A673 (cell line): ENCODE measurements at regions not wholly inside any gene's neighbourhood (a gene's known extent, or its start where the extent isn't known, plus 50 kb on each side); places are given as distances from the start of the nearest gene placed in this dataset.

Experiments
- EZH2 ChIP-seq: fragments of 200-600 bp; sonication (generic); IDR thresholded peaks from 2 replicates; pipeline ENCODE4 v1.6.1; 2017; ENCODE audit warnings: borderline replicate concordance, low read depth, mild to moderate bottlenecking, mixed read lengths, antibody characterized with exemption, low read length; ENCODE audit not compliant: poor library complexity, severe bottlenecking
- TF ChIP-seq, protein P1 (sequence below): fragments of 300-800, 200-600 bp; sonication (generic); conservative IDR thresholded peaks from 2 replicates; pipeline ENCODE4 v1.5.1; 2017; ENCODE audit warnings: low read depth, mild to moderate bottlenecking, antibody characterized with exemption, low read length, moderate library complexity, mixed read lengths

DNA sequence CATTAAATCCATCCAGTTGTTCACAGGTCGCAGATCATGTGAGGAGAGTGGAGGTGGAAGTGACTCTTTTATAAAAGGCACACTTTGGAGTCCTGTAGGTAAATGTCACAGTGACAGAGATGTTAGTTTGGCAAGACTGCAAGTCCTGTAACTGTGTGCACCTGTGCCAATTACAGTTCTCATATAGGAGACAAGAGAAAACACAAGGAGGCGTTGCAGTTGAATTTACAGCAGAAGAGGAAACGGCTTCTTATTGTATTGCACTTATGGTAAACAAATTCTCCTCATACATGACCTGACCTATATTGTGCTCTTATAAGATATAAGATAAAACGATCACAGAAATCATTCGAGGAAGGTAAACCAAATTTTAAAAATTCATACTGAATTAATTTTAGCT, 732.8 kb upstream of the SLC10A2 start:
- TF ChIP-seq, protein P1, sequence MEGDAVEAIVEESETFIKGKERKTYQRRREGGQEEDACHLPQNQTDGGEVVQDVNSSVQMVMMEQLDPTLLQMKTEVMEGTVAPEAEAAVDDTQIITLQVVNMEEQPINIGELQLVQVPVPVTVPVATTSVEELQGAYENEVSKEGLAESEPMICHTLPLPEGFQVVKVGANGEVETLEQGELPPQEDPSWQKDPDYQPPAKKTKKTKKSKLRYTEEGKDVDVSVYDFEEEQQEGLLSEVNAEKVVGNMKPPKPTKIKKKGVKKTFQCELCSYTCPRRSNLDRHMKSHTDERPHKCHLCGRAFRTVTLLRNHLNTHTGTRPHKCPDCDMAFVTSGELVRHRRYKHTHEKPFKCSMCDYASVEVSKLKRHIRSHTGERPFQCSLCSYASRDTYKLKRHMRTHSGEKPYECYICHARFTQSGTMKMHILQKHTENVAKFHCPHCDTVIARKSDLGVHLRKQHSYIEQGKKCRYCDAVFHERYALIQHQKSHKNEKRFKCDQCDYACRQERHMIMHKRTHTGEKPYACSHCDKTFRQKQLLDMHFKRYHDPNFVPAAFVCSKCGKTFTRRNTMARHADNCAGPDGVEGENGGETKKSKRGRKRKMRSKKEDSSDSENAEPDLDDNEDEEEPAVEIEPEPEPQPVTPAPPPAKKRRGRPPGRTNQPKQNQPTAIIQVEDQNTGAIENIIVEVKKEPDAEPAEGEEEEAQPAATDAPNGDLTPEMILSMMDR: no peak
- TF ChIP-seq EZH2: no peak
